NCI-H748 (cell line): ENCODE measurements at regions not wholly inside any gene's neighbourhood (a gene's known extent, or its start where the extent isn't known, plus 50 kb on each side); places are given as distances from the start of the nearest gene placed in this dataset.

Experiments used
- DNase-seq: peaks from one replicate; lab custom pipeline; 2025; ENCODE audit not compliant: unreplicated experiment; lab: John Stamatoyannopoulos, UW

DNA sequence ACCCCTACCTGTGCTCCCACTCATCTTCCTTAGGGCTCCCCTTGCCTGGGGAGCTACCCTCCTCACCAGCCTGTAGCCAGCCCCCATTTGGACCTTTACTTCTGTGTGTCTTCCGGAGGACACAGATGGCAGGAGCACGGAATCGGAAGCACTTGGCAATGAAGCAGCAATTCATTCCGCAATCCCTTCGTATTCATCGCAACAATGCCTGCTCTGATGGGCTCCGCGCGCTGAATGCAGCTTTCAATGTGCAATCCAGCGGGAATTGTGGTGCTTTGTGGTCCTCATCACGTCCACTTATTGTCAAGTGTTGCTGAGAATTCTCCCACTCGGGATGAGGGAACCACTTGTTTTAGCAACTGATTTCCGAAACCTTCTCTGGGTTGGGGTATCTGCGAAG is 336.0 kb downstream of the DHX35 start:
- DNase-seq: no peak

- DNase-seq: no peak
Measured at GRCh38 chr20:39295301-39295700, 333.2 kb downstream of the DHX35 start.

DNA sequence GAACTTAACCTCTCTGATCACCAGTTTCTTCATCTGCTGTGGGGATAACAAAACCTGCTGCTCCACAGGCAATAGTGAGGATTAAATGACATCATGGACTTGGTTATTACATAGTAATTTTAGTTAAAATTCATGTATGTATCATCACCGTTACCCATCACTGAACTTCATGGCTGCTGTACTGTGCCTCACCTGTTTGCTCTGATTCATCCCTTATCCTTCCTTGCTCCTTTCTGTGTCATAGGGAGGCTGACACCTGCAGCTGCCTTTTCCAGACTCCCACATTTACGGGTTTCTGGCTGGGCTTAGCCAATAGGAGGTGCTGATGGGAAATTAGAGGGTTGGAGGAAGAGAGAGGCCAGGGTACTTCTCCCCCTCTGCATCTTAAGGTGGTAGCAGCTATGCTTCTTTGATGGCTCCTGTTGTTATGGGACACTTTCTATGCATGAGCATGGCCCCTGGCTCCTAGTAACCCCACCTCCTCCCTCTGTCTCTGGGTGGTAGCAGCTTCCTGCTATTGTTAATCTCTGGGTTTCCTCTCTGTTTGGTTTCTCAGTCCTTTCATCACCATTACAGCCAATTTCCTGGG is 332.1 kb downstream of the DHX35 start:
- no peak for DNase-seq

- no peak for DNase-seq
Measured at GRCh38 chr20:39292193-39292736, 330.1 kb downstream of the DHX35 start.

GRCh38 chr20:39291301-39291700 is 329.2 kb downstream of the DHX35 start:
- DNase-seq: no peak

GRCh38 chr20:39290575-39290974 is 328.4 kb downstream of the DHX35 start:
- no peak for DNase-seq

DNA sequence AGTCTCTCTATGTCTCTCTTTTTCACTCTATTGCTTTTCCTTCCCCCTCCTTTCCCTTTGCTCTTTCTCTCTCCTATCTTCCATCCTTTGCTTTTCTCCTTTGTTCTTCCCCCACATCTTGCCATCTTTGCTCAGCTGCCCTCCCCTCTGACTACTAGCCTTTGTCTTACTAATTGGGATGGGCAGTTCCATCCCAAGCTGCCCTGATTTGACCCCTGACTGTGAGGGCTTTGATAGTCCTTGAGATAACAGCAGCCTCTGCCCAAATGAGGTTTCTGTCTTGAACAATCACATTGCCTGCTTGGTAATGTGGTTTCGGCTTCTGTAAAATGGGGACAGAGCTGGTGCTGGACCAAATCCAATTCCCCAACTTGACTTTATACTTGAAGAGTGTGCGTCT is 327.7 kb downstream of the DHX35 start:
- DNase-seq: no peak

GRCh38 chr20:39289316-39289715 is 327.2 kb downstream of the DHX35 start:
- peak; percentile 40 for DNase-seq

- no peak for DNase-seq
Measured at GRCh38 chr20:39283464-39283863, 321.3 kb downstream of the DHX35 start.

GRCh38 chr20:39282619-39283092 is 320.5 kb downstream of the DHX35 start:
- DNase-seq: peak; percentile 34

- DNase-seq: no peak
Measured at GRCh38 chr20:39280875-39281274, 318.7 kb downstream of the DHX35 start.

DNA sequence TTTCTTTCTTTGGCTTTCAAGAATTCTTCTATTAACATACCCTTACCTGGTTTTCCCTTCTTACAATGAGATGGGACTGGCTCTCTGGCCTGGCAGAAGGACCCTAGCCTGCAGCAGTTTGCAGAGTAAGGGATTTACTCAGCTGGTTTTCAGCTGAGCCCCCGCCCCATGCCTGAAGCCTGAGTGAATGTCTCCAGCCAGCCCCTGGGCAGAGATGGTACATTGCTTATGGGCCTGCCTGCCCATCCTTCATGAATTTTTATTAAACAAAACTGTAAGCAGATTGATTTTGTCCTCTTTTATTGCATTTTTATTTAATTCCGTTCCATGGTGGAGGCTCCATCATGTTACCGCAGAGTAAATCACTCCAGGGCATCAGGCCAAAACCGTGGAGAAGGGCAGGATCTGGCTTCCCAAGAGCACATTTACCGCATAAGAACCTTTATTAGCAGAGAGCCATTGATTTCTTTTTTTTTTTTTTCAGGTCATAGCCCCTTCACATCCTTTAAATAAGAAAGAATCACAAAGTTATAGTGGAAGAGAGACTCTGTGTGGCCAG is 316.2 kb downstream of the DHX35 start:
- no peak for DNase-seq

- DNase-seq: no peak
Measured at GRCh38 chr20:39277185-39277584, 315.0 kb downstream of the DHX35 start.

- no peak for DNase-seq
Measured at GRCh38 chr20:39270837-39271604, 308.9 kb downstream of the DHX35 start.

GRCh38 chr20:39269493-39270217 is 307.5 kb downstream of the DHX35 start:
- DNase-seq: no peak

- peak; percentile 32 for DNase-seq
Measured at GRCh38 chr20:39268981-39269461, 306.9 kb downstream of the DHX35 start.

DNA sequence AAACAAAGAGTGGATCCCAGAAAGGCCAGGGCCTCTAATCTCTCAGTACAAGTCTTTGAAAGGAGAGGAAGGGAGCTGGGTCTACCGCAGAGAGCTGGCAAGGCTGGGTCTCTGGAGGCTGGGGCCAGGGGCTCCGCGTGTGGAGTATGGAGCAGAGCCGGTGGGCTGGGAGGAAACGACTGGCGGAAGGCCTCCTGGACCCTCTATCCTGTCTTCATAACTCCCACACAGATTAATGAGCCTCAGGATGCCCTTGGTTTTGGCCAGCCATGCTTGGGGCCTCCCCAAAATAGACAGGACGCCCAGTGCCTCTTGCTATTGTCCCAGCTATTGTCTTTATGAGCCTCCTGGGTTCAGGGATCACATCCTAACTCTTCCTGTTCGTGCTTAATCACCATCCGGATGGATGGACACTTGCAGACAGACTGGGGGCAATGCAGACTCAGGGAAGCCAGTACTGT is 306.4 kb downstream of the DHX35 start:
- DNase-seq: no peak

DNA sequence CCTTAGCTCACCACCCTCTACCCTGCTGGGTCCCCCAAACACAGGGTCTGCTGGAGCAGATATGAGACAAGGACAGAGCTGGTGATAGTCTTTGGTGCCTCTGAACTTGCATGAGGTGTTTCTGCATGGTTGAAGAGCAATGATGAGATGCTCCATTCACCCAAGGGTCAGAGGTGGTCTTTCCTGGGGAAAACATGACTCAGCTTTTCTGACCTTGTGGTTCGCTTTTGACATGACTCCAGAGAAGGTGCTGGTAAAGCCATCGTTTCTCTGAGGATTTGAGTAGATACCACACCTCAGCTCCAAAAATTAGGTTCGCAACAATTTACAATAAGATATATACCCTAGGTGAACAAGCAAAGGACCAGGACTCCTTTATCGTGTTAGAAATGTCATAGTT is 304.8 kb downstream of the DHX35 start:
- no peak for DNase-seq

DNA sequence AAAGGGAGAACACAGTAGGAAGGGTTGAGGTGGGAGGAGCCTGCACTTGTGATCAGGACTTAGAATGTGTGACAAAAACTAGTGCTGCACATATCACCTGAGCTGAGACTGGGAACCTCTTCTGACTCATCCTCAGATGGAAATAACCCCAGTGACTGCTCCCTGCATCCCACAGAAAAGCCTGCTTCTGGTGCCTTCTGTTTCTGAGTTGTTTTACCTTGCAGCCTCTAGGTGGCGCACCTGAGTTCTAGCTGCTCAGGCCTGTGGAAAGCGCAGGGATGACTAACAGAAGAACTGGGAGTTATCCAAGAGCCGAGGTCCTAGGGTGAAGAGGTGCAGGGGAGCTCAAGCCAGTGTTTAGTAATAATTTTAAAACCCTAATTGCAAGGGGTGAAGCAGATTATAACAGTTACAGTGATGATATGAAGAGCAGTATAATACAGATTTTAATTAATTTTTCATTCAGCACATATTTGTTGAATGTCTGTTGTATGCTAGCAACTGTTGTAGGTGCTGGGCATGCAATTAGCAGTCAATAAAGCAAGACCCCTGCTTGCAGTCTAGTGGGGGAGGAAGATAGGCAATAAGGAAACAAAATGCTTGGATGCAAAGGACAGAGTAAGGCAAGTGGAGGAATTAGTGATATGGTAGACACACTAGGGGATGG is 302.5 kb downstream of the DHX35 start:
- DNase-seq: peak; percentile 59

- no peak for DNase-seq
Measured at GRCh38 chr20:39263076-39263475, 300.9 kb downstream of the DHX35 start.

DNA sequence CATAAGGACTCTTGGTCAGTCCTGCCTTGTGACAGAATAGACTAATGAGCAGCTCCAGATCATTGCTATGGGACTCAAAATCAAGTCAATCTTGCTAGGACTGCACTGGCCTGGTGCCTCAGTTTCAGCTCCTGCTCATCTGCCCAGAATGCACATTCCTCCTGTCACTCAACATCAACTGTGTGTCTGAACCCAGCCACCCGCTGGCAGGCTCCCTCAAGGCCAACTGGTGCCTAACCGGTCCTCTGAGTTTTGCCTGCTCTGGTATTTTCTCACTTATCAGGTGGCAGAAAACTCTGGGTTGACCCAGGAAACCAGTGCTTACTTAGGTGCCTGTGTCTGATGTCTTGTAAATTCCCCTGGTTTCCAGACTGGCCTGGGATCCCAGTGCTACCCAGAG is 297.7 kb downstream of the DHX35 start:
- no peak for DNase-seq
